Umbilical cord (tissue), 1 donor: ENCODE measurements at regions not wholly inside any gene's neighbourhood (a gene's known extent, or its start where the extent isn't known, plus 50 kb on each side); places are given as distances from the start of the nearest gene placed in this dataset.
A peak's percentile ranks its signal among the peaks of the same experiment; 100 is the strongest.
"Not testable (repeated sequence)": the region's sequence is repeated elsewhere in the genome, so short reads cannot be mapped to it uniquely, and the experiment has no call there.

Experiments used
- DNase-seq: peaks from one replicate; pipeline ENCODE4 v3.0.0-alpha.2; 2015; ENCODE audit warnings: low spot score

DNA sequence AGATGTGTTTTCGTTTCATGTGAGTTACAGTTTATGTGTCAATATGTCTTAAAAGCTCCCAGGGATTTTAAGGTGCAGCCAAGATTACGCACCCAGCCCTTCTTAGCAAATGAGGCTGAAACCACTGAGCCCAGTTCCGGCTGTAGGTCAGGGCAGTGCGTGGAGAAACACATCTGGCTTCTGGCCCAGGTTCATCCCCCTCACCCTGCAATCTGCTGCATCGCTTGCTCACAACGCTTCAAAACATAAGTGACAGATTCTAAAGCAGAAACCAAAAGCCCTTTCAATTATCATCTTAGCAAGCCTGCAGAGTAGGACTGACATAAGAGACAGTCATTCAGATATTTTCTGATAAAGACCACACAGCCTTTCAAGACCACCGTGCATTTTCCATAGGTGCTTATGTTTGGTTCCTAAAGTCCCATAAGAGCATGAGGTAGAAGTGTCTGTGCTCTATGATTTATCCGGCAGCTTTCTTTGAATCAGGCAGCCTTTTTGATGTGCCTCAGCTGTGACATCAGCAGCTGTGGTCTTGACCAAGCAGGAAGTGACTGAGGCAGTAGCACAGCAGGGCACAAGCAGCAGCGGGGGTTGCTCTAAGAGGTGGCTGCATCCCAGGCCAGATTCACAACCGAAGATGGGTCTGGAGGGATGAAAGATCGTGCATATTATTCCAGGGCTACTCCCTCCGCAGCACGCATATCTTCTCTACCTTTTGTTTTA, 72.1 kb upstream of the LYZL2 start:
- DNase-seq, result no peak

GRCh38 chr10:30697806-30698205, 68.3 kb upstream of the LYZL2 start:
- DNase-seq, result no peak

- DNase-seq, result not testable (repeated sequence)
Observed at GRCh38 chr10:30697221-30697620, 67.7 kb upstream of the LYZL2 start.

DNA sequence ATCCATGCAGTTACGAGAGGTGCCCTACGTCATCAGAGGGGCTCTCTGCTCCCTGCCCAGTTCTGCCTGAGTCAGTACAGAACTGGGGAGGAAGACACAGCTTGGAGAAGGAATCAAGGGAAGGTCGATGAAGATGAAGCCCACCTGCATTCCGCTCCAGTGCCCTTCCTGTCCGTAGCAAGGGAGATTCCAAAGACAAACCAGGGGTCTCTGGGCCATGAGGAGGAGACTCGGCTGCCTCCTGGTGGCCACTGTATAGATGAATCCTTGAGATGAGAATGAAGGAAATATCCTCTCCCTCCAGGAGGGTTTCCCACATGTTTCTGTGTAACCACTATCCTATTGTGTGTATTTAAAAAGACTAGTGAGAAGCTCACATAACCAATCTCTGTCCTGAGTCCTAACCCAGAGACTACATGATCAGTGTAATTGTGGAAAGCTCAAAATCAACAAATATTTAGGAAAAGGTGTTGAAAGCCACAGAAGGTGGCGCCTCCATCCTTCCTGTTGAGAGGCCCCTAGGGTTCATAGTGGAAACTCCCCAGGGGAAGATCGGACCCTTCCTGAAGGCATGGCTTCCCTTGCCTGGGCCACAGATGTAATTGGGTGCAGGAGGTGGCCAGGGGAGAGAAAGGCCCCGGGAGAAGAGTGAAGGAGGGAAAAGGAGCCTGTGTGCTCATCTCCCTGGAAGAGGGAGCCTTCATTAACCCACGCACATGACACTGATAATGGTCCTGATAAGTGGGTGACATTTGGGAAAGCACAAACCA, 67.0 kb upstream of the LYZL2 start:
- not testable (repeated sequence) for DNase-seq

DNA sequence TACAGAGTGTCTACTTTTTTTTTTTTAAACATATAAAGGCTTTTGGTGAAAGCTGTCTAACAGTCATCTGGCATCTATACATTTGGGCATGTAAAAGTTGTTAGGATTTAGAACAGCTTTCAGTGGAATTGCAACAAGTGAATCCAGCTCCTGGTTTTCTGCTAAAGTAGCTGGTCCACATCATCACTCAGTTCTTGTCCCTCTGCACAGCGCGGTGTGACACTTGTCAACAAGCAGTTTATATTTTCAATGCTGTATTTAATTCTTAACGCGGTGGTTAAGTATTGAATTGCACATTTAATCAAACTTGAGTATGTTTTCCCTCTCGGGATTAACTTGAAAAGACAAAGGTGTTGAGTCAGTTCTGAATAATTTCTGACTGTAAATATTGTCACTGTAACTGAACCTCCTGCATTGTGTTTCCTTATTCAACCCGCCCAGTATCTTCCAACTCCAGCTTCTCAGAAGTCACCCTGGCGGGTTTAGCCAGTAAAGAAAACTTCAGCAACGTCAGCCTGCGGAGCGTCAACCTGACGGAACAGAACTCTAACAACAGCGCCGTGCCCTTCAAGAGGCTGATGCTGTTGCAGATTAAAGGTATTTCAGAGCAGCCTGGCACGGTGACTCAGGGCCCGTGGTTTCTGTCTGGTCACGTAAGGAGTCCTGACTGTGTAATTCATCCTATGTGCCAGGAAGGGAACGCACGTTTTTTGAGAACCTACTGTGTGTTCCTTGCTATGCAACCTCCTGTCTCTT, 66.1 kb upstream of the LYZL2 start:
- DNase-seq, result peak; percentile 19

DNA sequence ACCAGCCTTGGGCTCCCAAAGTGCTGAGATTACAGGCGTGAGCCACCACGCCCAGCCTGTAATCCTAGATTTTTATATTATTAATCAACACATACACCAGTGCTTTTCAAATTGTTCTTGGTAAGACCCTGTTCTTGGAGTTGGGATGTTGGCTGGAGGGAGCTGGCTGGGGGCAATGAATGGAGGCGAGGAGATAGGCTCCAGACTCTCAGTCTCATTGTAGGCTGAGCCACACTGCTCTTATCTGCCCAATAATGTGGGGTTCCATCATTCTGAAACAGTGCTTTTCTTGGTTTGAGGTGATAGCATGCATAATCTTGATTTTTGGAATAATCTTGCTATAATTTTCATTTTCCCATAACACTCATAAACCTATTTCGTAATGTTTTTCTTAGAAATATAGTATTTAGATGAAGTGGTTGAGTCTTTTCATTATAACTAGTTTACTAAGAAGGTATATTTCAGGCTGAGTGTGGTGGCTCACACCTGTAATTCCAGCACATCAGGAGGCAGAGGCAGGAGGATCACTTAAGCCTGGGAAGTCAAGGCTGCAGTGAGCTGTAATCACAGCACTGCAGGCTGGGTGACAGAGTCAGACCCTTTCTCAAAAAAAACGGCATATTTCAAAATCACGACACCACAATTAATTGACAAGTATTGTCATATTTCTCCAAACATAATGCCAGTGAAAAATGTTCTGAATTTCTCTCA, 65.1 kb upstream of the LYZL2 start:
- DNase-seq, result no peak

DNA sequence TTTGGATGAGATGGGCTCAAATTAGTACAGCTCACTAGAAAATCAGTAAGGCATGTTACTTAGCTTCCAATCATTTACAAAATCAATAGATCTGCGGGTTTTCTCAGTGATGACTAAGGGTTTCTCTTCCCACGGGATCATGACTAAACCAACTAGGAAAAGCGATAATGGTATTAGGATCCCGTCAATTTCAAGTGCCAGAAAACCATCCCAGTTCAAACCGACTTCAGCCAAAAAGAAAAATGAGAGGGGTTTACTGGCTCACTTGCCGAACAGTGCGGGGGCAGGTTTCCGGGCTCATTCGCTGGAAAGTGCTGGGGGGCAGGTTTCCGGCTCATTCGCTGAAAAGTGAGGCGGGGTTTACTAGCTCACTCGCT, 62.1 kb upstream of the LYZL2 start:
- no peak for DNase-seq

DNA sequence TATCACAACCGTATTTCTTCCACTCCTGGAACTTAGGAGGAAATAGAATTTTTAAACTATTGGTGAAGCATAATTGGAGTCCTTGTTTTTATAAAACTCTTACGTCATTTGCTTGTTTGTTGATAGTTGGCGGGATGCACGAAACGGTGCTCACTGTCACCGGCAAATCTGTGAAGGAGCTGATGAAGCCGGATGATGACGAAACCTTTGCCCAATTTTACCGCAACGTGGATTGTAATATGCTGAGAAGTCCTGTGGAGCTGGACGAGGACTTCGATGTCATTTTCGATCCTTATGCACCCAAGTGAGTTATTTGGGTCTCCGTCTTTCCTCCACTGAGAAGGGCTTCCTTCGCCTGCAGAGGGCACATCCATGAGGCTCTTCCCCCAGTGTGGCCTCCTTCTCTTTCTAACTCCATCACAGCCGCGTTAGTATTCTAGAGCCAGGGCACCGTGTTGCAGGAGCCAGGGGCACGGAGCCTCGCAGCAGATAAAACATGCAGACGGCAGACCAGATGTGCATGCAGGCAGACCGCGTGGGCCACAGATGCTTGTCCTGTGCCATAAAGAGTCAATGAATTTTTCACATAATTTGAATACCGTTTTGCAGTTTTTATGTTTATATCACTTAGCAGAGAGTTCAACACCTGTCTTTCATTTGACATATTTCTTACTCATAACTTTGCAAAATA, 61.5 kb upstream of the LYZL2 start:
- DNase-seq, result not testable (repeated sequence)

DNA sequence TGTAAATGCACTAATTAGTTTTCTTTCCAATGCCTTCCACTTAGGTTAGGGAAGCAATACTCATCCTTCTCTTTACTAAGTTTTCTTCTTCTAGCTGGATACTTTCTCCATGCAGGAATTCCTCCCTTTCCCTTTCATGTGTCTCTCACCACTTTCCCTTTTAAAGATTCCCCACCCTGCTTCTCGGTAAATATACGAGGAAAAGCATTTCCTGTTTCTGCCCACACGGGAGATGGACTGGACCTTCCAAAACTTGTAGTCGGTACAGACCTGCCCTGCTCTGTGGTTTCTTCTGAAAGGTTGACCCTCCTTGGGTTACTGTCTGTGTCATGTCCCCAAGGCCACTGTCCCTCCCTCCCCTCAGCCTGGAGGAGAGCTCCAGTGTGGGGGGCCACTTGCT, 58.9 kb upstream of the LYZL2 start:
- DNase-seq, result no peak

DNA sequence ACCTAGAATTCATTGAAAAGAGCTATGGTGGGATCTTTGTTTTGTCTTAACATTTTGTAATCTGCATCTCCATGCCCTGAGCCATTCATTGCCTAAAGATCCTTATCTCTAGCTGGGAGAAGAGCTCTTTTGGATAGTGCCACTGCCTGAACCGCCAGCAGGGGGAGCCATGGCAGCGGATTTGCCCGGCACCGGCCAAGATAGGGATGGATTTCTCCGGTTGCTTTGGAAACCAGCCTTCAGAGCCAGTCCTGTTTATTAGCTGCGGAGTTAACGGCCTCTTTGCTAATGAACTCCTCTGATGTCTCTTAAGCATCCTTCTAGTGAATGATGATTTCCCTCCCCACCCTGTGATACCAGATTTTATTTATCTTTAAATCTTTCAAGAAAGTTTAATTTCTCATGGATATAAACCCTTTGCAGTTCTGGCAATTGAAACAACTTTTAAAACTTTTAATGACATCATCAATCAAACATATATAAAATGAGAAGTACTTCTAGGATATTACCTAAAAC, 58.2 kb upstream of the LYZL2 start:
- DNase-seq, result peak; percentile 74

GRCh38 chr10:30686708-30687107, 57.2 kb upstream of the LYZL2 start:
- DNase-seq, result no peak

DNA sequence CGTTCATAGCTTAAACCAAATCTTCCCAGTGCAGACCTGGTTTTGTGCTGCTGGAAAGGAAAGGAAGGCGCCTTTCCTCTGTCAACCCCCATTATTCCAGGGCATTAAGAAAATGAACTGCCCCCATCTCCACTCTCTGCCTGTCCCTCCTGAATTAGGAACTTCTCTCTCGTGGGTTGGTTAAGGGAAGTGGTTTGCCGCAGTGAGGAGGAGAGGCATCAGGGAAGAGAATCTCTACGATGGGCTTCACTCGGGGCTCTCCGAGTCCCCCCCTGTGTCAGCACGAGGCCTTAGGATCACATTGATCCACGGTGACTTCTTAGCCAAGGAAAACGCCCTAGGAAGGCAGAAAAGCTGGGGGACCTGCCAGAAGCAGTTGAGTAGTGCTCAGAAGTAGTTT, 53.9 kb upstream of the LYZL2 start:
- DNase-seq, result no peak

DNA sequence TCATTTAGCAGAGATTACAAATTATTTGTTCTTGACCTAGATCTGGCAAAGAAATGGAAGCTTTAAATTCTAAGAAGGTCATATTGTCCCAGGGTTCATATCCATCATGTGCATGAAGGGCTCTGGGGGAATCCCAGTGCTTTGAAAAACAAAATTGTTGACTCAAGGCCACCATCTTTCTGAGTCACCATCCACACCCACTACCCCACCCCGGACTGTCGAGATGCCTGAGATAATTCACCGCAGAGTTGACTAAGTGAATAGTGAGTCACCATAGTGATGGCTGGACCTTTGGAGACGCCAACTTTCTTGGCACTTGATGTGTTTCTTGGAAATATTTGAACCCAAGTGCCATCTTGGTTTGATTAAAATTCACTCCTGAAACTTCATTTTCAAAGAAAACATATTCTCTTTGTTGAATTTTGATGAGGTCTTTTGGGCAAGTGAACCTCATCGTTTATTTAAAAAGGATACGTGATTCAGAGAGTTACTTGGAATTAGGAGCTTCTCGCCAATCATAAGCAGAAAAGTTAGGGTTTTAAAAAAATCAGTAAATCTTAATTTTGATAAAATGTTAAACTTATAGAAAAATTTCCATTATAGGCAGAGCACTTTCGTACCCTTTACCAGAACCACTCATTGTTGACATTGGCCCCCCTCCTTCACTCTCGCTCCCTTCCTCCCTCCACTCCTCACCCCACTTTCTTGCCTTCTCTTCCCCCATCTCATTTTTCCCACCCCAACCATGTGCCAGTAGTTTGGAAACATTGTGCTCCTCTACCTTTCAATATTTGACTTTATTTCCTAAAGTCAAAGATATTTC, 53.0 kb upstream of the LYZL2 start:
- DNase-seq, result not testable (repeated sequence)

DNA sequence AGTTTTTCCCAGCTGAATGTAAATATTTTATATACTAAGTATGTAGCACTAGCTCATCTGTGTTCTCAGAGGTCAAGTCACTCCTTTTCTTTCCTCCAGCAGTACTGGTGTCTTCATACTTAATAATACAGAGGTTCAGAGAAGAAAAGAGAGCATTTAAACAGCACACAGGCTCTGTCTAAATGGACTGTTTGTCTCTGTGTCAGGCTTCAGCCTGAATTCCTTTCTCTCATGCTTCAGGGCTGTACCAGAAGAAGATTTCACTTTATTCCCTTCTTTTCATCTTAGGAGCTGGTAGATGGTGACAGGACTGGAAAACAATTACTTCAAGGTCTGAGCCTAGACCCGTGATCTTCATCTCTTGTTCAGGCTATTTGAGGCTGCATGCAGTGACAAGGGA, 51.4 kb upstream of the LYZL2 start:
- no peak for DNase-seq
